HG02981 (cell line): ENCODE measurements at regions not wholly inside any gene's neighbourhood (a gene's known extent, or its start where the extent isn't known, plus 50 kb on each side); places are given as distances from the start of the nearest gene placed in this dataset.

Source experiments
- ATAC-seq: cut with Tn5 transposase; IDR thresholded peaks from one replicate; pipeline ENCODE4 v1.9.1; 2021; ENCODE audit warnings: mild to moderate bottlenecking, moderate library complexity; ENCODE audit not compliant: unreplicated experiment

DNA sequence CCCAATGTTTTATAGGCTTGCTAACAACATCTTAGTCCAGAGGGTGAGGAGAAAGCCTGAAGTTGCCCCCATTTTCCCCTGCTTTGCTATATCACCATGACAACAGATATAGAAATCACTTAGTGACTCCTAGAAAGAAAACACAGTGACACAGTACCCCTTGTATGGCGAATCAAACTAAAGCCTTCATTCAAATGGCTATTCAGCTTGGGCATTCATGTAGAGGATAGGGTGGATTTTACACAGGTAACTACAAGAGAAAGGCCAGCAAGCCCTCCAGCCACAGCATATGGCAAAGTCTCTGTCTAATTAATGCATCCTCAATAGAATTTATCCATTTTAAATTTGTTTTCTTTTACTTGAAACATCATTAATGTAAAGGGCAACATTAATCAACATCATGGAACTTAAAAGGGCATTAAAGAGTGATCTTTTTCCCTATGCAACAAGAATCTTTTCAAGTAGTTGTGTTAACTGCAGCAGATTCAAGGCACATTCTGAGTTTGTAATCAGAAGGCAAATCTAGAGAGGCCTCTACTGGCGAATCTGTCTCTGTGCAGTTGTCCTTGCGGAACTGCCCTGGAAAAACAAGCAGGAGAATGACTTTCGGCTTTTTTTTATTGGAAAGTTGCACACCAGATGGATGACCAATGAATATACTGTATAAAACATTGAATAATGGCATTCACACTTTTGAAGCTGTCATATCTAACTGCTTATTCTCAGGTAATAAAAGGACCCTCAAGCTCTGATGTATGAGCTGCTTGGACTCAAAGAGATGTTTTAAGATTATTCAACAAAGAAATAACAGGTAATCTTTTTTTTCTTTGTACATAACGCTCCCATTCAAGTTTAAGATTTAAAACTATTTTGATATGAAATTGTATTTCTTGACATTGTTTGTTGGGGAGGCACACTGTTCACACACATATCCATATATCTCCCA lies 621.7 kb upstream of the AGTR1 start:
- ATAC-seq: no peak

DNA sequence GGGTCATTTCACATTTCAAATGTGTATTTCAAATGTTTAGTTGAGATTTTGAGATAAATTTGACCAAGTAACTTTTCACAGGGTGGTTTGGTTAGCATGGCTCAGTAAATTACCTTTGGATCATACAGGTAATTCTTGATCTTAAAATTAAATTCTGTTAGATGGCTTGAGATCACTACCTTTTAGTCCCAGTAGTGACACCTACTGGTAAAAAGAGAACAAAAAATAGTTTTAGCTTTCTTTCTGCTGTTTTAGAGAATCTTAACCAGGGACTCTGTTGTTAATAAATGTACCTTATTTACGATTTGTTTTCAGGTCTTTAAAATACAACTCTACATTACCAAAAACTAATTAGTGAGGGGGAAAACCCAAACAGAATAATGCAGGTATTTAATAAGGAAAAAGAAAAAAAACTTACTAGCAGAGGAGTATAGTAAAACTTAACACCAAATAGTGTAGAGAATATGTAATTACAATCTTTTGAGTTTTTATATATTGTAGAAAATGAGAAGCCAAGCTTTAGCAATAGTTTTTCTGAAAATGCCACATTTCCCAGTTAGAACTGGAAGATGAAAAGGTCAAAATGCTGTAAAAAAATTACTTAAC lies 620.3 kb upstream of the AGTR1 start:
- ATAC-seq: no peak

DNA sequence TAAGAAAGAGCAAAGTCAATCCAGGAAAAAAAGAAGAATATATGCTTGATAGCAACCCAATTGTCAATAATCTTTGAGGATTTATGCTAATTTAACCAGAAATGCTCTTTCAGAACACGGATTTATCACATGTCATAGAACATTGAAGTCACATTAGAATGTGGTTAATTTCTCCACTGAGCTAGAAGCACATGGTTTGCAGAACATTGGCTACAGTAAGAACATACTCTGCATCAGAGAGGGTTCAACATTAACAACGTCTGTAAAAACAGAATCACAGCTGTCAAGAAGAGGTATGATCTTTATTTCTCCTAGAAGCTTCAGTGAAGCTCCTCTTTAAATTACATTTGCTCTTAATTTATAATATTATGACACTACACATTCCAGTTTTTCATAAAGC lies 619.7 kb upstream of the AGTR1 start:
- no peak for ATAC-seq

DNA sequence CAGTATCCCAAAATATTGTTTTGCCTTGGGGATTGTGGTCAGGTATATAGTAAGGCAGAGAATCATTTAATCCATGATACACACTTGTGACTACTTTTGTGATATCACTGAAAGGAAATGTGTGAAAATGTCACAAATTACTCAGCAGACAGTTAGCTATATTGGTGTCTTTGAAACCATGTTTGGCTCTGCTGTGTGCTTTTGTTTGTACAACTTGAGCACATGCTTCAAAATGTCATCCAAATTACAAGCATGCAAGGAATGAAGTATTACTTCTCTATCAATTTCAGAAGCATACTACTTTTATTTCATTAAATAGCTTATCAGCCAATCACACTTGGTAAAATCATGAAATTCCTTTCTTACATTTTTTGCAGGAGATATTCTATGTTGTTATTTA lies 619.0 kb upstream of the AGTR1 start:
- no peak for ATAC-seq

DNA sequence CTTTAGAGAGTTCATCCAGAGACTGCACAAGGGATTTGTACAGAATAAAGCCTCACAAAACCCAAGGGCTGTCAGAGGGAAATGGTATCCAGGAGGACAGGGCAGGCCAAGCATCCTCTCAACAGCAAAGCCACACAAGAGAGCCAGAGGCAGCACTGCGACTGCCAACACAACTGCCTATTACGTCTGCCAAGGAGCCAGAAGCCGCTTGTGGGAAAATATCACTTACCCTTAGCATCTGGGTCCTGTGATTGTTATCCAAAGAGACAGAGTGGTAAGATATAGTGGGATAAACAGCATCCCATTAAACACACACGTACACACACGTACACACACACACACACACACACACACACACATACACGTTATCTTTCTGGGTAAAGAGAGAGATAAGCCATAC lies 618.3 kb upstream of the AGTR1 start:
- ATAC-seq: no peak

DNA sequence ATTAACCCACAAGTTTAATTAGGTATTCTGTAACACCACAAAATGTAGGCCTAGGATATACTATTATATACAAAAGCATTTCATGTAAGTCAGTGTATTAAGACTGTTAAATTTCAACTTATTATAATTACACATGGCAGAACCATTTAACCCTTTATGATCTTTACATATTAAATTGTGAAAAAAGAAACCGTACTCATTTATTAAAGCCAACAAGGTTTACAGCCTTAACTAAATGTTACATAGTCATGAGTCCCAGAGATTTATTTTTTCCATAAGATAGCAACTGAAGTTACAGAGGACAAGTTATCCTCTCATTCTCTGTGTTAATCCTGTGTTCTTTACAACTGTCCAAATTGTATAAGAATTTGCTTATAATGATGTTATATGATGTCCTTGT lies 615.8 kb upstream of the AGTR1 start:
- ATAC-seq: no peak

DNA sequence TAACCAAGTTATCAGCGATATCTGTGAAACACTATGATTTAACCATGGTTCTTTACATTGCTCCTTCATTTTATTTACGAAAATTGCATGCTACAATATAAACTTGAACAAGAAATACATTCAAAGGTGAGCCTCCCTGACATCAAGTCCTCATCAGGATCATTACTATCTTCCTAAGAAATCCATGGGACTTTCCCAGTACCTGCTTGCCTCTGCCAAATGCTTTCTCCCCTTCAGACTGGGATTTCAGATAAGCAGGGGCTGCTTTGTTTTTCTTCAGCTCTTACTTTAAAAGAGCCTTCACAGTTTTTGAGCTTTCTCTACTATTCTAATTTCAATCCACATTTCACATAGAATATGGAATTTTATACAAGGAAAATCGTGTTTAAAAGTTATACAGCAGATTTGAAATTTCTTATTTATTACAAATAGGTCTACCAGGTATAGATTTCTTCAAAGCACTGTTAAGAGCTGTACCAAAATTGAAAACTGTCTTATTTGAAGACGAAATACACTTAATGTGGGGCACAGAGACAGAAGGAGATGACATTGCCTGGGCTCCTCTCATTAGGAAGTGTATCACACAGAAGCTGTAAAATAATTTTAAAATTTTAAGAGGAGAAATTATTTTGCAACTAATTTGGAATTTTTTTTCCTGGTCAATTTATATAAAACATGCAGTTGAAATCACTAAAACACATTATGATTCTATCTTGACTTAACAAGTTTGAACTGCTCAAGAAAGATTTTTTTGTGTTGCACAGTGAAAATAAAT lies 615.0 kb upstream of the AGTR1 start:
- ATAC-seq: no peak

DNA sequence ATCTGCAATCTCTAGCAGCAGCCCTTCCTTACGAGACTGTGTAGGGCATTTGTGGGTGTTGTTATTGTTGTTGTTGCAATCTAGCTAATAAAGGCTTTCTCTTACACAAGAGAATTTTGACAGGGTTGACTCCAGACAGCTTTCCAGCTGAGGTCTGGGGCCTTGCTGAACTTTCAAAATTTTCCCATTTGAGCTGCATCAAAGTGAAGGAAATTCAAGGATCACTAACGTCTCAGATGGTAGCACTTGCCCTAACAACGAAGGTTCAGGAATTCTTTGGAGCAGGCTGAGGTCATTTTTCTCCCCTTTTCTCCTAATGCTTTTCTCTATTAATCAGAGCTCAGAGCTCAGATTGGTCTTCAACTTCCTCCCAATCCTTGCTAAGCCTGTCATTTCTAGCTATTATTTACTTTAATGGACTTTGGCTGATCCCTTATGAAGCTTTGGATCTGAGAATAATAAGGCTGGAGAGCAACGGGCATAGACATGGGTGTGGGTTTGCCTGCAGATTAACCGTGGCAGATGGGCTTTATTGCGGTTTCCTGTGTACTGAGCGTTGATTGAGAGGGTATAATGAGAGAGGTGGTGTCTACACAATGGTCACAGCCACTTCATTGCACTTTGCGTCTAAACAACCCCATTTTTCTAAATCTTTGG lies 614.0 kb upstream of the AGTR1 start:
- ATAC-seq: no peak

DNA sequence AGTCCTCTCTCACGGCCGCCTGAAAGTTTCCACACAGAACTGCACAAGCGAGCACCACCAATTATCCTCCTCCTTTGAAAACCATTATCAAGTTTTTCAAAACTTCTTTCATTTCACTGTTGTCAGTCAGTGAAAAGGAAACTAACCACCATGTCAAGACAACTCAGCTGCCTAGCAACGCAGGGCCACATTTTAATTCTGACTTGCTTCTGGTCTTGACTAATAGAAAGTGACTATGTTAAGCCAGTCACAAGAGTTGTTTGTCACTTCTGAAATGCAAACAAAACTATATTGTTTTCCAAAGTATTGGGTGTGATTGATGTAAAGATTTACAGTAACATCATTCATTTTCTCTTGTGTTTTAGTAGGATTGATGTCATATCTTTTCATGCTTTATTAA lies 612.8 kb upstream of the AGTR1 start:
- peak; percentile 91 for ATAC-seq

DNA sequence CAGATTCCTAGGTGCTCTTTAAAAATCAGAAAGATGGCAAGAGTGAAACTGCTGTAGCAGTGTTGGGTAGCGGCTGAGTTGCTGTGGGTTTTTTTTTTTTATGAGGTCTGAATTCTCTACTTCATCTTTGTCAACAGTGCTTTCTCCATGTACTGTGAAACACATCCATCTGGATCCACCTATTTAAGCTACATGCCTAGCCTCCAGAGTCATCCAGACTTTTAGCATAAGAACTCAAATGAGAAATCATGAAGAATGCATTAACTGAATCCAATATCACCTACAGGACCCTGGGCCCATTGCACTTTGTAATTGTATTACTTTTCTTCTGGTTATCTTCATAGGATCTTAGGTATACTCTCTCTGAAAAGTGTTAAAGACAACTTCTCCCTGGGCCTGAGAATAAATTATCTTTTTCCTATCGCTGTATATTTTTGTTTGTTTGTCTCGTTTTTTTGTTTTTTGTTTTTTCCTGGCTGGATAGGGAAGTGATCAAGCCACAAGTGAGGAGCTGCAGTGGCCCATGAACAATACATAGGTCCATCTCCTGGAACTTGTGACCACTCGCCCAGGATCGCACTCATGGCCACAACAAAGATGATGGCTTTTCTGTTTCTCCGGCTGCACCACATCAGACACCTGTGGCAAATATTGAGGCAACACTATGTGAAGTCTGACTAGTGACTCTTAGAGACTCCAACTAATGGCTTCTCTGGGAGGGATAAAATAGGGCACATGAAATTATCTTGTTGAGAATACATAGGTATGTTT lies 609.9 kb upstream of the AGTR1 start:
- no peak for ATAC-seq

DNA sequence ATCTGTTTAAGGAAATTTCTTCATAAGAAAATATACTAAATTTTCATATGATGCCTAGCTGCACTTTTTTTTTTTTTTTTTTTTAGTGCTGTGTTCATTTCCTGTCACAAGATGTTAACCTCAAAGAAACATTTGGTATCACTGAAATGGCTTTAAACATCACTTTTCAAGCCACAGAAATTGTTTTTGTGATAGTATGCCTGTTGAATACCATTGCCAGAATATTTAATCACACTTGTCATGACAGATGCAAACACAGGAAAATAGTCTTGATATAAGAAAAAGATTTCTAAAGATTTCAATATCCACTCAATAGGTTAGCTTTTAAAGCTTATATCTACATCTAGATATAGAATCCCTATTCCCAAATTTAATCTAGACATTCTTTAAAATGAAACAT lies 608.5 kb upstream of the AGTR1 start:
- no peak for ATAC-seq

DNA sequence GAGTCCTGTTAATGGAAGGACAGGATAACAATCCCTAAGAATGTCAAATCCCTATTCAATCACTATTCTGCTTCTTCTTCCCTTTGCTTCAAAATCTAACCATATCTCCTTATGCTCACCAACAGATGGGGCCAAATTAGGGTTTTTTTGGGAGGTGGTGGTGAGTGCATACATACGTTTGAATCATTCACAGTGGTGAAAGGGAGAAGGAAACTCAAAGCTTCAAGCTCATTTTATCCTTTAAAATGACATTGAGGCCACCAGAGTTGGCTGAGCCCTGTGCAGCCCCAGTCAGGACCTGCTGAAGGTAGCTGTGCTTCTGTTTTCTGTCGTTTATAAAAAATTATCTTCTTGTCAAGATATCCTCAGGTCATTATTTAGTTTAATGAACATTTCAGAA lies 607.5 kb upstream of the AGTR1 start:
- no peak for ATAC-seq

DNA sequence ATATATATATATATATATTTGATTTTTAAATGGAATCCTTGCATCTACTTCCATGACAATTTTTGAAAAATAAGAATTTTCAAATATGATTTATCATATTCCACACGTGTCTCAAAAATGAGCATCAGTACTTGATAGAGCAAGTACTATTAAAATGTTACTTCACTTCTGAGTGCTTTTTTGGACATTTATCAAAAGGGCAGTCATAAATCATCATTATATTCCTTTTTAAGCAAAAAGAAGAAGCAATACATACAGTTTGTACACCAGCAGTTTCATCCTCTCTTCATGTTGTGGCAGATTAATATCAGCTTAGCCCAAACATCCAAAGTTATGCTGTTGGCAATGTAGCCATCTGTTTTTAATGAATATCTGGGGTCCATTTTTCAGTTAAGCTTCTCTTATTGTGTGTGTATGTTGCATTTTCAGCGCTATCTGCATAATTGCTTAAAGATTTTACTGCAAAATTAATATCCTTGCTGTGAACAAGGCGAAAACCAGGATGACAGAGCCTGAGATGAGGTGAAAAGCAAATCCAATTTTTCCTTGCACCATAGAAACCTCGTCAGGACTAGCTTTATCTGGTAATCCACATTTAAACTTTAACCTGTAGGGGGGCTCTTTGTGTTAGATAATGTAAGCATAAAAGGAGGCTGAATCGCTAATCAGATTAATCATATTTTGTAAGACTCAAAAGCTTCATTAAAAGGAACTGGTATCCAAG lies 604.9 kb upstream of the AGTR1 start:
- ATAC-seq: no peak

DNA sequence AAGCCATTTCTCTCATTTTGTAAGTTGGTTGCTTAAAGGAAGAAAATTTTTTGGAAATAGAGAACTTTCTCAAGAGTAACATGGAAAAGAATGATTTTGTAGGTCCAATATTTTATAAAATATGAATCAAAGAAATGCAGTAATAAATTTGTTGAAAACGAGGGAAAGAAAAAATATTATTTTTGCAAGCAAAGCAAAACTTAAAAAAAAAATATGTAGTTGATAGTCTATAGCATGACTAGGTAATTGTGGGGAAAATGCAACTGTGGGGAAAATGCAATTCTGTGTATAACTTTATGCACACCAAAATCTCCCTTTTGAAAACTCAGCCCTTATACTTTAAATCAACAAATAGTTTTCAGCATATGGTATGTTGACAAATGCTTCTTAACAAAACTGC lies 604.0 kb upstream of the AGTR1 start:
- ATAC-seq: no peak

DNA sequence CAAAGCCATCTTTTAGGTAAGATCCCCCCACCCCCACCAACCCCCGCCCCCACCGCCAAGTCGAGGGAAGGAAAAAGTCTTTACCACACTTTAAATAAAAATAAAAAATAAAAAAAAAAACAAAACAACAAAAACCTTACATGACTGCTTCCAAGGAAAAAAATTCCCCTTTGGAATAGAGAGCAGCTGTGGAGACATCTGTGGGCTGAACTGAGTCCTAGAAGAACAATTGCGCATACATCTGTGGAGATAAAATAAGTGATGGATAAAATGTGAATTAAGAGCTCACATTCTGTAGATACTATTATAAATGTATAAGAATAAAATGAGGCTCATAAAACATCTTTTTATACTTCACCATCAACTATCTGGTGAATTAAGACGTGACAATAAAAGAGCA lies 601.7 kb upstream of the AGTR1 start:
- ATAC-seq: no peak

DNA sequence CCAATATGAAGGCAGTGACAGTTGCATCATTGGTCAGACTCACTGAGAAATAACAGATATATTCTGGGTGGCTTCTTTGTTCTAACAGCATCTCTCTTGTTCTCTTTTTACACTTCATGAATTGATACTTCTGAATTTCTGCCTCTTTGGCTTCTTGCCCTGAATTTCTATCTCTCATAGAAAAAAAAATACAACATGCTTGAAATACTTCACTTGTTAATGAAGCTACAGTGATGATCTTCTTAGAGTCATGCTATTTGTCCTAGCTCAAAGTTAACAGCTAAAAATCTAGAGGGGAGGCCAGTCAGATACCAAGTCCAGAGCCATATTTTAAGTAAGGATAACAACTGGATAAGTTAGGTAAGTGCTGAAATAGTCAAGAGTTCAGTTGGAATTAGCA lies 597.2 kb upstream of the AGTR1 start:
- no peak for ATAC-seq

DNA sequence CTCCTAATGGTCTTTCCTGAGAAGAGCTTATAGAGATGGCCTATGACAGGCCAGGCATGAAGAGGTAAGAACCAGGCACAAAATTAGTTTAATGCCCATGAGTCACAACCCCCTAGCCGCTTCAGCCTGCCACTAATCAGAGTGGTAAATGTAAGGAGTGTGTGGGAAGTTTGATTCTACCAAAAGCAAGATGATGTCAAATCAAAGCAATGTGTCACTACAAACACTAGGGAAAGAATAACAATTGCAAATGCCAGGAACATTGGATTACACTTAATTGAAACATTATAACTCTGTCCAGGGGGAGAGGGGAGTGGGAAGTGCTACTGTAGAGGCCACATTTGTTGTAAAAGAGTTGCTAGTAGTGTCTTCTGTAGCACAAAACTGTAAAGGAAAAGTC lies 596.6 kb upstream of the AGTR1 start:
- no peak for ATAC-seq

DNA sequence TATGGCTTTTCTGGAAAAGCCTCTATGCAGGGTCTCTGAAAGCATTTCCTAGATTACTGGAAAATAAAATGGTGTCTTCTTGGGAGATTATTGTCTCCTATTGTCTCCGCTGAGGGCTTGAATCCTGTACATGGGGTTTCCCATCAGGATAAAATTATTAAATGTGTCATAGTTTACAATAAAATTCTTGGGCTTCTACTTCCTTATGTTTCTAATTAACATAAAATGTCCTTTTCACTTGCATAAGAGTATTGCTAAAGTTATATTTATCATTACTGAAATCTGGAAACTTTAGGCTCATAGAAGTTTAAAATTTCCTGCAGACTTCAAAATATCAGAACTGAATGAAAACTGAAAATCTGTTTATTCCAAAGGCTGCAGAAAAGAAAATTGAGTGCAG lies 595.5 kb upstream of the AGTR1 start:
- ATAC-seq: no peak

DNA sequence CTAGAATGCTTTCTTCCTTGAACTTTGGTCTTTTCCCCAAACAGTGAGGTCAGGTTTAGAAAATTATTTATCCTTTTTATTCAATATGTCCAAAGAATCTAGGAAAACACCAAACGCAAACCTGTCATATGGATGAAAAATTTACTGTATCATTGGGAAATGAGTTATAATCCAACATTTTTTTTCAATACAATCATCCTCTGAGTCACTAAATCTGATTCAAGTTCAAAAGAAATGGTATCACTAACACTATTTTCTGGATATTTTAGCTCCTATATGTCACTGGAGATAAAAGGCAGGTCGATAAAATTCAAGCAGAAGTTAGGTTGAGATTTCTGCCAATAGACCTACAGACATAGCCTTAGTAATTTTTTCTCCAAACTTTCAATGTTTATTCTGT lies 591.6 kb upstream of the AGTR1 start:
- no peak for ATAC-seq

DNA sequence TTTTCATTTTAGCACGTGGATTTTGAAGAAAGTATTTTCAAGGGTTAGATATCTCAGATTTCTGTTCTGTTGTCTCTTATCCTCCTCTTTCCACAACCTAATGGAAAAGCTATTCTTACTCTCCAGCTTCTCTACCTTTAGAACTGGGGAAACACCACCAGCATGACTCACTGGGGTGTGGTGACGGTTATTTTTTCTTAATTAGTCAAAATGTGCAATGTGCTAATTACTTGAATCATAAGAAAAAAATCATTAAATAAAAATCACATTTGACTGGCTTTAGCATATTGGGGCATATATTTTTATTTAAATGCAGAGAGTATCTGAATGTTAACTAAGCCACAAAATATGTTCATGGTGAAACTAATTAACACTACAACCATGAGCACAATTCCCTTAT lies 570.7 kb upstream of the AGTR1 start:
- ATAC-seq: no peak
